ENCODE measurements at regions not wholly inside any gene's neighbourhood (a gene's known extent, or its start where the extent isn't known, plus 50 kb on each side); places are given as distances from the start of the nearest gene placed in this dataset.

DNA sequence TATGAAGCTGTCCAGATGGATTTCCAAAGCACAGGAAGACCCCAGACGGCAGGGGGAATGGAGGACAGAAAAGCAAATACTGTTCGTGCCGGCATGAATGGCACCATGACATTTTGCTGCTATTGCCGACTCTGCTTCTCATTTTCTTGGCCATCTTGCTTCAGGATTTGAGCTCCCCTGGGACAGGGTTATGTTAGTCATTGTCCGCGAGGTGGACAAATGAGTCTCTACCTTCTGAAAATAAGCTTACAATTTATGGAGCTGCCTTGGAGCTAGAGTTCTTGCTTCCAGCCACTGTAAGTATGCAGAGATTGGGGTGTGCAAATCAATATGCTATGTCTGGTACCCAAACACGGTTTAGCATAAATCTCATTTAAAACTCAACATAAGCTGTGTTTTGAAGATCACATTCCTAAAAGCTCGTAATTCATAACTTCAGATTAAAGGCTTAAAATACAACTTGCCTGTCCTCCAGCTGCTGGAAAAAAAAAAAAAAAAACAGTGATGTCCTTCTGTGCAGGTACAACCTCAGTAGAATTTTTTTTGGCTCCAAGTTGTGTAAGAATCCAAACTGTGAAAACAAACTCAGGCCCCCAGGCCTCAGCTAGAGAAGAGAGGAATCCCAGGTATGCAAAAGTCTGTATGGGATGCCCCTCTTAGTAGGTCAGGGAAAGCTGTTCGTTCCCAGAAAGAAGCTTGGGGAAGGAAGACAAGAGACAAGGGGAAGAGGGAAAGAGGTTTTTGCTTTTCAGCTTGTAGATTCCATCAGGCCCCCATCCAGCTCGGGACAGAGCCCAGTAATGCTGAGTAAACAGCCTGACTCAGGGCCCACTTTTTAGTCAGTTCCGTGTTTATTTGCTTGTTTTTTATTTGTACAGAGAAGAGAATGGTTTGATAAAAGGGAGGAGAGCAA is 184.2 kb upstream of the FOXA2 start (continued):
- TF ChIP-seq, protein P1, sequence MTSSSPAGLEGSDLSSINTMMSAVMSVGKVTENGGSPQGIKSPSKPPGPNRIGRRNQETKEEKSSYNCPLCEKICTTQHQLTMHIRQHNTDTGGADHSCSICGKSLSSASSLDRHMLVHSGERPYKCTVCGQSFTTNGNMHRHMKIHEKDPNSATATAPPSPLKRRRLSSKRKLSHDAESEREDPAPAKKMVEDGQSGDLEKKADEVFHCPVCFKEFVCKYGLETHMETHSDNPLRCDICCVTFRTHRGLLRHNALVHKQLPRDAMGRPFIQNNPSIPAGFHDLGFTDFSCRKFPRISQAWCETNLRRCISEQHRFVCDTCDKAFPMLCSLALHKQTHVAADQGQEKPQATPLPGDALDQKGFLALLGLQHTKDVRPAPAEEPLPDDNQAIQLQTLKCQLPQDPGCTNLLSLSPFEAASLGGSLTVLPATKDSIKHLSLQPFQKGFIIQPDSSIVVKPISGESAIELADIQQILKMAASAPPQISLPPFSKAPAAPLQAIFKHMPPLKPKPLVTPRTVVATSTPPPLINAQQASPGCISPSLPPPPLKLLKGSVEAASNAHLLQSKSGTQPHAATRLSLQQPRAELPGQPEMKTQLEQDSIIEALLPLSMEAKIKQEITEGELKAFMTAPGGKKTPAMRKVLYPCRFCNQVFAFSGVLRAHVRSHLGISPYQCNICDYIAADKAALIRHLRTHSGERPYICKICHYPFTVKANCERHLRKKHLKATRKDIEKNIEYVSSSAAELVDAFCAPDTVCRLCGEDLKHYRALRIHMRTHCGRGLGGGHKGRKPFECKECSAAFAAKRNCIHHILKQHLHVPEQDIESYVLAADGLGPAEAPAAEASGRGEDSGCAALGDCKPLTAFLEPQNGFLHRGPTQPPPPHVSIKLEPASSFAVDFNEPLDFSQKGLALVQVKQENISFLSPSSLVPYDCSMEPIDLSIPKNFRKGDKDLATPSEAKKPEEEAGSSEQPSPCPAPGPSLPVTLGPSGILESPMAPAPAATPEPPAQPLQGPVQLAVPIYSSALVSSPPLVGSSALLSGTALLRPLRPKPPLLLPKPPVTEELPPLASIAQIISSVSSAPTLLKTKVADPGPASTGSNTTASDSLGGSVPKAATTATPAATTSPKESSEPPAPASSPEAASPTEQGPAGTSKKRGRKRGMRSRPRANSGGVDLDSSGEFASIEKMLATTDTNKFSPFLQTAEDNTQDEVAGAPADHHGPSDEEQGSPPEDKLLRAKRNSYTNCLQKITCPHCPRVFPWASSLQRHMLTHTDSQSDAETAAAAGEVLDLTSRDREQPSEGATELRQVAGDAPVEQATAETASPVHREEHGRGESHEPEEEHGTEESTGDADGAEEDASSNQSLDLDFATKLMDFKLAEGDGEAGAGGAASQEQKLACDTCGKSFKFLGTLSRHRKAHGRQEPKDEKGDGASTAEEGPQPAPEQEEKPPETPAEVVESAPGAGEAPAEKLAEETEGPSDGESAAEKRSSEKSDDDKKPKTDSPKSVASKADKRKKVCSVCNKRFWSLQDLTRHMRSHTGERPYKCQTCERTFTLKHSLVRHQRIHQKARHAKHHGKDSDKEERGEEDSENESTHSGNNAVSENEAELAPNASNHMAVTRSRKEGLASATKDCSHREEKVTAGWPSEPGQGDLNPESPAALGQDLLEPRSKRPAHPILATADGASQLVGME (CRISPR knock-in tag; IDR thresholded peaks at IDR 0.05), result no peak
- TF ChIP-seq ZNF165 (CRISPR knock-in tag; IDR thresholded peaks at IDR 0.05; ENCODE audit: borderline replicate concordance) (no peak), ARID2 (IDR thresholded peaks at IDR 0.05) (no peak), DDX20 (tag; IDR thresholded peaks at IDR 0.05; ENCODE audit: low read depth) (no peak), HNRNPL (IDR thresholded peaks at IDR 0.05; ENCODE audit: low read depth, low read length) (no peak)

Measured in K562 (cell line).